B cell (primary cell): ENCODE measurements at regions not wholly inside any gene's neighbourhood (a gene's known extent, or its start where the extent isn't known, plus 50 kb on each side); places are given as distances from the start of the nearest gene placed in this dataset.

ENCODE experiments used
- ATAC-seq: fragments of 200-7000 bp; cut with Tn5 transposase; one replicate; pipeline ENCODE4 v1.10.0; 2021; ENCODE audit warnings: low read depth, mild to moderate bottlenecking, moderate number of reproducible peaks, moderate library complexity
- CTCF ChIA-PET: fragments of 350-600 bp; sonication (Branson Sonifier 250); formaldehyde crosslinking; loops from one replicate; lab custom pipeline; 2021; ENCODE audit warnings: antibody characterized with exemption, inconsistent platforms; lab: Charles Lee
- POLR2A ChIA-PET: fragments of 350-600 bp; sonication (Branson Sonifier 250); formaldehyde crosslinking; loops from one replicate; lab custom pipeline; 2021; ENCODE audit warnings: antibody characterized with exemption; lab: Charles Lee
- DNase-seq: peaks from one replicate; pipeline ENCODE4 v3.0.0; 2013
- H2AFZ ChIP-seq: 2 replicates; pipeline ENCODE4 v1.6.1; 2012; ENCODE audit warnings: mild to moderate bottlenecking, low read depth, low read length; ENCODE audit not compliant: insufficient read depth, poor library complexity, severe bottlenecking
- H3K27ac ChIP-seq, 2 donors: 1 replicate in 1 of 2; 2 replicates in 1 of 2; pipeline ENCODE4 v1.5.1; 2012 to 2013; ENCODE audit warnings: low read length in 2 of 2, mild to moderate bottlenecking in 2 of 2, moderate library complexity in 1 of 2
- H3K27me3 ChIP-seq, 4 experiments: fragments of 200-600 bp in 1 of 4; sonication (generic) in 1 of 4; replicated peaks in 1 of 4; 1 replicate in 2 of 4; 2 replicates in 2 of 4; pipeline versions ENCODE4 v1.6.1 to v1.7.0; 2013 to 2016; ENCODE audit warnings: low read length in 3 of 4, mild to moderate bottlenecking in 2 of 4, mixed read lengths in 1 of 4, moderate library complexity in 1 of 4; ENCODE audit not compliant: insufficient read depth in 4 of 4, control insufficient read depth in 3 of 4; ENCODE audit errors: control extremely low read depth in 1 of 4
- H3K36me3 ChIP-seq, 2 experiments: replicated peaks in 1 of 2; 1 replicate in 1 of 2; 2 replicates in 1 of 2; pipeline versions ENCODE4 v1.6.1 to v1.7.1; 2013; ENCODE audit warnings: low read length in 1 of 2; ENCODE audit not compliant: insufficient read depth in 2 of 2, control insufficient read depth in 1 of 2; ENCODE audit errors: control extremely low read depth in 1 of 2, extremely low read depth in 1 of 2
- H3K4me1 ChIP-seq, 2 donors: fragments of 200-600 bp in 1 of 2; sonication (generic) in 1 of 2; 1 replicate in 1 of 2; 2 replicates in 1 of 2; pipeline versions ENCODE4 v1.5.1 to v1.6.1; 2013 to 2017; ENCODE audit warnings: low read length in 2 of 2; ENCODE audit not compliant: control insufficient read depth in 2 of 2, insufficient read depth in 2 of 2
- H3K4me2 ChIP-seq: replicated peaks from 2 replicates; pipeline ENCODE3; 2012; ENCODE audit warnings: mild to moderate bottlenecking, low read depth, low read length; ENCODE audit not compliant: poor library complexity, severe bottlenecking
- H3K4me3 ChIP-seq, 5 experiments: fragments of 200-600 bp in 1 of 5; sonication (generic) in 1 of 5; 1 replicate in 3 of 5; 2 replicates in 2 of 5; pipeline versions ENCODE4 v1.5.1 to v1.7.0; 2011 to 2016; ENCODE audit warnings: low read length in 4 of 5, mild to moderate bottlenecking in 4 of 5, low read depth in 2 of 5, control low read depth in 1 of 5, moderate library complexity in 1 of 5; ENCODE audit not compliant: insufficient read depth in 1 of 5; ENCODE audit errors: control extremely low read depth in 1 of 5, extremely low read depth in 1 of 5
- H3K79me2 ChIP-seq: fragments of 200-600 bp; sonication (generic); one replicate; pipeline ENCODE4 v1.6.0; 2016; ENCODE audit warnings: low read length; ENCODE audit not compliant: control insufficient read depth, insufficient read depth
- H3K9ac ChIP-seq: fragments of 200-600 bp; sonication (generic); 2 replicates; pipeline ENCODE4 v1.6.1; 2017; ENCODE audit warnings: mild to moderate bottlenecking, low read length, moderate library complexity
- H3K9me3 ChIP-seq, 3 donors: one replicate each; pipeline versions ENCODE4 v1.6.1 to v1.7.1; 2013; ENCODE audit warnings: low read length in 2 of 3; ENCODE audit not compliant: control insufficient read depth in 2 of 3, insufficient read depth in 1 of 3; ENCODE audit errors: control extremely low read depth in 1 of 3
- H4K20me1 ChIP-seq: 2 replicates; pipeline ENCODE4 v1.6.0; 2012; ENCODE audit warnings: mild to moderate bottlenecking, low read length; ENCODE audit not compliant: insufficient read depth, control insufficient read depth, poor library complexity, severe bottlenecking
- H3K27ac Mint-ChIP-seq: one replicate; pipeline ENCODE4 v1.8.0; 2021; ENCODE audit warnings: mixed read lengths
- H3K27me3 Mint-ChIP-seq: one replicate; pipeline ENCODE4 v1.8.0; 2021; ENCODE audit warnings: mixed read lengths
- H3K4me1 Mint-ChIP-seq: one replicate; pipeline ENCODE4 v1.8.0; 2021; ENCODE audit warnings: mixed read lengths
- H3K4me3 Mint-ChIP-seq: one replicate; pipeline ENCODE4 v1.8.0; 2021; ENCODE audit warnings: mixed read lengths
- H3K9me3 Mint-ChIP-seq: one replicate; pipeline ENCODE4 v1.8.0; 2022; ENCODE audit warnings: mixed read lengths; ENCODE audit not compliant: insufficient read depth
- CTCF ChIP-seq: fragments of 200-600 bp; IDR thresholded peaks from one replicate; pipeline ENCODE4 v1.8.0; 2022; ENCODE audit warnings: antibody characterized with exemption, mild to moderate bottlenecking
- EZH2 ChIP-seq: IDR thresholded peaks from 2 replicates; pipeline ENCODE4 v1.6.1; 2012; ENCODE audit warnings: borderline replicate concordance, low read depth, mild to moderate bottlenecking, moderate library complexity, low read length; ENCODE audit not compliant: insufficient read depth, poor library complexity, severe bottlenecking
- WGBS: methylation state at CpG from one replicate; pipeline ENCODE4 v1.1.5; 2013; ENCODE audit warnings: missing lambda C conversion rate; ENCODE audit not compliant: insufficient coverage; 5-methylcytosine and 5-hydroxymethylcytosine counted together
- intact Hi-C: fragments of 100-400 bp; cut with micrococcal nuclease; formaldehyde crosslinking; loops from one replicate; pipeline ENCODE4 v1.10.0; 2022

DNA sequence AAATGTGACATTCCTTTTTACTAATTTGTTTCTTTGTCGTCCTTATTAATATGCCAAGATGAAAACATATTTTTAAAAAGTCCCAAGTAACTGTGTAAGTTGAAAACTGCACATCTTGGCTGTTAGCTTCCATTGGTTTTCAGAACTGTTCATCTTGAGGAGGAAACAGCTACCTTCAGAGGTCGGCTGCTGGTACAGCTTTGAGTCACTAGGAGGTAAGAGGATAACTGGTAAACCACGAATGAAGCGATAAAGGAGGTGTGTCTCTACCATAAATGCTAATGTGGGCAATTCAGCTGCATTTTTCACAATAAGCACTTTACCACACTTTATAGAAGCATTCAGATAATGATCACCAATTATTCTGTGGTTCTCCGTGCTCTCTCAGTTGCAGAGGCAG lies 137.5 kb upstream of the KRAS start:
- H3K27me3 ChIP-seq = no peaks in the 10 kb centered on the region
- H3K36me3 ChIP-seq = no peaks in the 10 kb centered on the region
- POLR2A ChIA-PET = no interaction called here
- Mint-ChIP-seq H3K27me3 (no peaks in the 10 kb centered on the region), H3K4me3 (no peak overlapping the region), H3K27ac (no peak overlapping the region), H3K4me1 (peaks cover 30% of the 10 kb centered on the region), H3K9me3 (no peaks in the 10 kb centered on the region)
- no peak overlapping the region for H2AFZ ChIP-seq
- no CpG with 5 or more reads among the region's 5 CpGs for WGBS
- no peak overlapping the region for H3K4me2 ChIP-seq
- no peaks in the 10 kb centered on the region for H3K79me2 ChIP-seq
- DNase-seq = peak; percentile 19
- no peak overlapping the region for H3K27ac ChIP-seq
- no peak for ATAC-seq
- H3K9ac ChIP-seq = no peak overlapping the region
- TF ChIP-seq CTCF (no peak), EZH2 (no peak)
- H3K9me3 ChIP-seq = no peaks in the 10 kb centered on the region
- intact Hi-C loops = no loop called here
- H4K20me1 ChIP-seq = no peaks in the 10 kb centered on the region
- CTCF ChIA-PET = interaction anchor here (0.9 to 1.7 kb wide), 20 partner anchors 9 to 262 kb away, joined by 3 to 15 read pairs (median 4); partner anchors contain the start of genes DNAI7 and ETFRF1
- H3K4me3 ChIP-seq = no peak overlapping the region
- H3K4me1 ChIP-seq = peaks cover 6 to 20% of the 10 kb centered on the region in 2 donors

DNA sequence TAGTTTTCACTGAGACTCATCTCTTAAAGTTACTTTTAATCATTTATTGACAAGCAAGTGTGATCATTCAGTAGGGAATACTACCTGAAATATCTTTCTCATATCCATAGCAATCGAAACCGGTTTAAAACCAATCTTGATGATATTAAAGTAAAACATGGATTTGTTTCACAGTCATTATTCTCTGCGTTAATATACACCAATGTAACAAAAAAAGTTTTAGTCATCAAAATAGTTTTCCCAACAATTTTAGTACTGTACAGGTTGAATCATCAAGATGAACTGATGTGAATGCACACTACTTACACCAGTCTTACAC lies 137.0 kb upstream of the KRAS start:
- no peak overlapping the region for H3K4me3 ChIP-seq
- Mint-ChIP-seq H3K27ac (peak overlapping the region; percentile 100), H3K9me3 (no peaks in the 10 kb centered on the region), H3K4me3 (peak overlapping the region; percentile 96), H3K27me3 (no peaks in the 10 kb centered on the region), H3K4me1 (peaks cover 35% of the 10 kb centered on the region)
- no peaks in the 10 kb centered on the region for H3K9me3 ChIP-seq
- TF ChIP-seq CTCF (no peak), EZH2 (no peak)
- no peaks in the 10 kb centered on the region for H3K79me2 ChIP-seq
- H3K9ac ChIP-seq = no peak overlapping the region
- H3K4me2 ChIP-seq = no peak overlapping the region
- H3K4me1 ChIP-seq = peaks cover 6 to 24% of the 10 kb centered on the region in 2 donors
- no CpG with 5 or more reads among the region's 3 CpGs for WGBS
- CTCF ChIA-PET = interaction anchor here (0.7 to 1.7 kb wide), 23 partner anchors 9 to 1314 kb away, joined by 3 to 15 read pairs (median 4); partner anchors contain the start of genes DNAI7 and ETFRF1
- intact Hi-C loops = loop anchor here (1.0 kb wide), 4 partner anchors 146 to 396 kb away; no protein-coding TSS in a partner anchor
- H3K36me3 ChIP-seq = no peaks in the 10 kb centered on the region
- no peak for DNase-seq
- no peaks in the 10 kb centered on the region for H3K27me3 ChIP-seq
- ATAC-seq = no peak
- POLR2A ChIA-PET = interaction anchor here (0.6 to 1.0 kb wide), 4 partner anchors 23 to 193 kb away, joined by 3 to 4 read pairs (median 3); partner anchors contain the start of genes DNAI7 and ETFRF1
- H4K20me1 ChIP-seq = no peaks in the 10 kb centered on the region
- H3K27ac ChIP-seq = no peak overlapping the region
- no peak overlapping the region for H2AFZ ChIP-seq
